A549 (cell line): ENCODE measurements at regions not wholly inside any gene's neighbourhood (a gene's known extent, or its start where the extent isn't known, plus 50 kb on each side); places are given as distances from the start of the nearest gene placed in this dataset.

Experiments used
- ATAC-seq, 2 experiments: fragments of 200-7000 bp in 1 of 2; fragments of >200 bp in 1 of 2; cut with Nextera tagmentation in 1 of 2; cut with Tn5 transposase in 1 of 2; 3 replicates each; pipeline versions ENCODE4 v1.8.0 to v1.9.1; 2018 to 2020; ENCODE audit warnings: mild to moderate bottlenecking in 1 of 2, moderate library complexity in 1 of 2
- CTCF ChIA-PET: fragments of 300-600 bp; sonication (Branson Sonifier 250); formaldehyde crosslinking; extraction: SDS; loops from one replicate; lab custom pipeline; 2021; ENCODE audit warnings: antibody characterized with exemption, inconsistent platforms; lab: Yijun Ruan, JAX
- POLR2A ChIA-PET: fragments of 350-600 bp; formaldehyde crosslinking; extraction: SDS; loops from one replicate; lab custom pipeline; 2021; ENCODE audit warnings: antibody characterized with exemption, inconsistent platforms; lab: Yijun Ruan, JAX
- DNase-seq, 2 experiments: peaks; one replicate each; pipeline versions ENCODE4 v3.0.0 to v3.0.0-alpha.2; 2011 to 2016; ENCODE audit warnings: low read depth in 1 of 2, low spot score in 1 of 2
- FAIRE-seq: peaks from 2 replicates; lab custom pipeline; 2011; peaks lifted over from hg19 to GRCh38; lab: Jason Lieb, UNC
- H3K27ac ChIP-seq, 2 experiments: fragments of >200 bp; sonication (Bioruptor Twin); formaldehyde crosslinking; 3 replicates each; pipeline ENCODE4 v1.5.1; 2016 to 2017
- H3K4me1 ChIP-seq: fragments of >200 bp; sonication (Bioruptor Twin); formaldehyde crosslinking; 3 replicates; pipeline ENCODE4 v1.6.1; 2016
- H3K4me2 ChIP-seq: fragments of >200 bp; sonication (Bioruptor Twin); formaldehyde crosslinking; 3 replicates; pipeline ENCODE4 v1.6.1; 2016
- H3K4me3 ChIP-seq: fragments of >200 bp; sonication (Bioruptor Twin); formaldehyde crosslinking; 3 replicates; pipeline ENCODE4 v1.5.1; 2016
- H3K9me3 ChIP-seq: fragments of >200 bp; sonication (Bioruptor Twin); formaldehyde crosslinking; 3 replicates; pipeline ENCODE4 v1.6.1; 2016
- BCL3 ChIP-seq: fragments of >200 bp; sonication (Bioruptor Twin); formaldehyde crosslinking; IDR thresholded peaks from 3 replicates; pipeline ENCODE4 v1.6.1; 2016
- BHLHE40 ChIP-seq: IDR thresholded peaks from 2 replicates; pipeline ENCODE4 v1.6.1; 2012; ENCODE audit warnings: low read depth, low read length, inconsistent platforms
- CBX8 ChIP-seq: fragments of 200-600 bp; sonication (generic); IDR thresholded peaks from 2 replicates; pipeline ENCODE4 v1.6.1; 2016
- CHD2 ChIP-seq: fragments of 150-350 bp; IDR thresholded peaks from 2 replicates; pipeline ENCODE4 v1.6.1; 2014; ENCODE audit warnings: low read length; ENCODE audit not compliant: partially characterized antibody
- E2F6 ChIP-seq: IDR thresholded peaks from 2 replicates; pipeline ENCODE4 v1.6.1; 2012; ENCODE audit warnings: low read depth, borderline replicate concordance
- ELK1 ChIP-seq: fragments of 150-350 bp; IDR thresholded peaks from 2 replicates; pipeline ENCODE4 v1.6.1; 2014; ENCODE audit warnings: low read depth, mild to moderate bottlenecking, low read length
- EP300 ChIP-seq, 2 experiments: fragments of >200 bp; sonication (Bioruptor Twin); formaldehyde crosslinking; IDR thresholded peaks; 2 replicates in 1 of 2; 3 replicates in 1 of 2; pipeline ENCODE4 v1.6.1; 2016 to 2017
- ESRRA ChIP-seq: fragments of 150-350 bp; IDR thresholded peaks from 2 replicates; pipeline ENCODE4 v1.6.1; 2014; ENCODE audit warnings: mild to moderate bottlenecking, low read length, borderline replicate concordance
- HDAC2 ChIP-seq: fragments of 200-600 bp; sonication (generic); IDR thresholded peaks from 2 replicates; pipeline ENCODE4 v1.6.1; 2016
- HEYL ChIP-seq: fragments of 250-450 bp; sonication (Bioruptor Pico); IDR thresholded peaks from 2 replicates; pipeline ENCODE4 v1.8.0; 2021; ENCODE audit warnings: mild to moderate bottlenecking, moderate library complexity
- HOXB13 ChIP-seq: fragments of 250-450 bp; sonication (Bioruptor Pico); IDR thresholded peaks from 2 replicates; pipeline ENCODE4 v1.5.0; 2020; ENCODE audit warnings: low read depth, mild to moderate bottlenecking, moderate library complexity
- JUN ChIP-seq, 2 experiments: fragments of >200 bp; sonication (Bioruptor Twin); formaldehyde crosslinking; IDR thresholded peaks; 2 replicates in 1 of 2; 3 replicates in 1 of 2; pipeline ENCODE4 v1.6.1; 2016 to 2017
- PBX3 ChIP-seq: IDR thresholded peaks from 2 replicates; pipeline ENCODE4 v1.6.1; 2012
- PHF8 ChIP-seq: fragments of 200-600 bp; sonication (generic); IDR thresholded peaks from 2 replicates; pipeline ENCODE4 v1.6.1; 2016; ENCODE audit warnings: low read depth, mild to moderate bottlenecking, antibody characterized with exemption, moderate library complexity, borderline replicate concordance
- RAD21 ChIP-seq, 2 experiments: fragments of >200 bp in 1 of 2; sonication (Bioruptor Twin) in 1 of 2; formaldehyde crosslinking in 1 of 2; IDR thresholded peaks in 1 of 2; conservative IDR thresholded peaks in 1 of 2; 2 replicates in 1 of 2; 3 replicates in 1 of 2; pipeline ENCODE4 v1.6.1; 2012 to 2018; ENCODE audit warnings: inconsistent platforms in 1 of 2
- REST ChIP-seq: fragments of 200-600 bp; sonication (generic); IDR thresholded peaks from 2 replicates; pipeline ENCODE4 v1.6.1; 2016; ENCODE audit warnings: antibody characterized with exemption, mild to moderate bottlenecking, moderate library complexity
- RFX5 ChIP-seq: fragments of 450-650 bp; IDR thresholded peaks from 2 replicates; pipeline ENCODE4 v1.7.1; 2014; ENCODE audit warnings: antibody characterized with exemption, mild to moderate bottlenecking, moderate library complexity
- TP53 ChIP-seq: fragments of 250-450 bp; sonication (Bioruptor Pico); IDR thresholded peaks from 2 replicates; pipeline ENCODE4 v1.5.0; 2021; ENCODE audit warnings: mild to moderate bottlenecking, moderate library complexity
- ZNF302 ChIP-seq: fragments of 250-450 bp; sonication (Bioruptor Pico); IDR thresholded peaks from 2 replicates; pipeline ENCODE4 v1.9.0; 2021; ENCODE audit warnings: inconsistent platforms, mild to moderate bottlenecking, moderate library complexity
- WGBS: methylation state at CpG from one replicate; pipeline ENCODE4 v1.1.6; 2017; ENCODE audit errors: missing lambda C conversion rate; 5-methylcytosine and 5-hydroxymethylcytosine counted together

- no peak for TF ChIP-seq REST
Observed at GRCh38 chr7:153406486-153406872, 645.7 kb upstream of the DPP6 start (continued).

GRCh38 chr7:153407291-153408046 is 644.7 kb upstream of the DPP6 start:
- no peak overlapping the region for H3K4me3 ChIP-seq
- POLR2A ChIA-PET: no interaction called here
- WGBS: 3% methylated on average over 4 of the region's 4 CpGs
- H3K9me3 ChIP-seq: no peaks in the 10 kb centered on the region
- H3K4me2 ChIP-seq: no peak overlapping the region
- no peak for FAIRE-seq
- CTCF ChIA-PET: interaction anchor here (0.5 kb wide), 1 partner anchor 1286 kb away, joined by 3 read pairs; no protein-coding TSS in a partner anchor
- no peak for ATAC-seq
- no peak for TF ChIP-seq E2F6
- no peak for TF ChIP-seq ELK1
- TF ChIP-seq TP53 (CRISPR knock-in tag): no peak
- TF ChIP-seq HOXB13: no peak
- no peak for TF ChIP-seq EP300 (IDR thresholded peaks at IDR 0.05)
- TF ChIP-seq PHF8: no peak
- DNase-seq: no peak
- H3K4me1 ChIP-seq: no peaks in the 10 kb centered on the region
- no peak overlapping the region for H3K27ac ChIP-seq

- ATAC-seq: no peak
- FAIRE-seq: no peak
- CTCF ChIA-PET: no interaction called here
- Histone ChIP-seq H3K4me3 (no peak overlapping the region), H3K4me2 (no peak overlapping the region), H3K27ac (no peak overlapping the region), H3K4me1 (no peaks in the 10 kb centered on the region), H3K9me3 (no peaks in the 10 kb centered on the region)
- TF ChIP-seq CHD2 (no peak), BHLHE40 (no peak), ESRRA (no peak), HDAC2 (no peak), REST (no peak), HEYL (CRISPR knock-in tag) (no peak), JUN (IDR thresholded peaks at IDR 0.05) (no peak), BCL3 (no peak), RAD21 (conservative IDR thresholded peaks at IDR 0.05 in 1 of 2, IDR thresholded peaks at IDR 0.05 in 1 of 2) (no peak), PBX3 (no peak), ZNF302 (CRISPR knock-in tag) (no peak), RFX5 (no peak), CBX8 (no peak)
- WGBS: 2% methylated on average over 3 of the region's 3 CpGs
- POLR2A ChIA-PET: no interaction called here
- no peak for DNase-seq
Observed at GRCh38 chr7:153408360-153409335, 643.5 kb upstream of the DPP6 start.
